ENCODE measurements at regions not wholly inside any gene's neighbourhood (a gene's known extent, or its start where the extent isn't known, plus 50 kb on each side); places are given as distances from the start of the nearest gene placed in this dataset.

GRCh38 chr7:51645702-51646298 lies 329.2 kb upstream of the COBL start:
- DNase-seq (ENCODE audit: low read depth, low spot score), result no peak
- ChIA-PET CTCF (no interaction called here), POLR2A (no interaction called here)
- TF ChIP-seq, protein P1, sequence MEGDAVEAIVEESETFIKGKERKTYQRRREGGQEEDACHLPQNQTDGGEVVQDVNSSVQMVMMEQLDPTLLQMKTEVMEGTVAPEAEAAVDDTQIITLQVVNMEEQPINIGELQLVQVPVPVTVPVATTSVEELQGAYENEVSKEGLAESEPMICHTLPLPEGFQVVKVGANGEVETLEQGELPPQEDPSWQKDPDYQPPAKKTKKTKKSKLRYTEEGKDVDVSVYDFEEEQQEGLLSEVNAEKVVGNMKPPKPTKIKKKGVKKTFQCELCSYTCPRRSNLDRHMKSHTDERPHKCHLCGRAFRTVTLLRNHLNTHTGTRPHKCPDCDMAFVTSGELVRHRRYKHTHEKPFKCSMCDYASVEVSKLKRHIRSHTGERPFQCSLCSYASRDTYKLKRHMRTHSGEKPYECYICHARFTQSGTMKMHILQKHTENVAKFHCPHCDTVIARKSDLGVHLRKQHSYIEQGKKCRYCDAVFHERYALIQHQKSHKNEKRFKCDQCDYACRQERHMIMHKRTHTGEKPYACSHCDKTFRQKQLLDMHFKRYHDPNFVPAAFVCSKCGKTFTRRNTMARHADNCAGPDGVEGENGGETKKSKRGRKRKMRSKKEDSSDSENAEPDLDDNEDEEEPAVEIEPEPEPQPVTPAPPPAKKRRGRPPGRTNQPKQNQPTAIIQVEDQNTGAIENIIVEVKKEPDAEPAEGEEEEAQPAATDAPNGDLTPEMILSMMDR (IDR thresholded peaks at IDR 0.05; ENCODE audit: insufficient read depth, low read length, missing control alignments), result no peak
- H3K4me3 ChIP-seq (ENCODE audit: low read depth, low read length), result no peak overlapping the region

GRCh38 chr7:51645255-51645654 lies 328.6 kb upstream of the COBL start:
- ChIA-PET POLR2A (no interaction called here), CTCF (no interaction called here)
- TF ChIP-seq, protein P1 (IDR thresholded peaks at IDR 0.05; ENCODE audit: insufficient read depth, low read length, missing control alignments), result no peak
- no peak overlapping the region for H3K4me3 ChIP-seq (ENCODE audit: low read depth, low read length)
- DNase-seq (ENCODE audit: low read depth, low spot score), result no peak

GRCh38 chr7:51644216-51644615 lies 327.6 kb upstream of the COBL start:
- TF ChIP-seq, protein P1 (IDR thresholded peaks at IDR 0.05; ENCODE audit: insufficient read depth, low read length, missing control alignments), result no peak
- CTCF ChIA-PET, result no interaction called here
- POLR2A ChIA-PET, result no interaction called here
- no peak overlapping the region for H3K4me3 ChIP-seq (ENCODE audit: low read depth, low read length)
- no peak for DNase-seq (ENCODE audit: low read depth, low spot score)

DNA sequence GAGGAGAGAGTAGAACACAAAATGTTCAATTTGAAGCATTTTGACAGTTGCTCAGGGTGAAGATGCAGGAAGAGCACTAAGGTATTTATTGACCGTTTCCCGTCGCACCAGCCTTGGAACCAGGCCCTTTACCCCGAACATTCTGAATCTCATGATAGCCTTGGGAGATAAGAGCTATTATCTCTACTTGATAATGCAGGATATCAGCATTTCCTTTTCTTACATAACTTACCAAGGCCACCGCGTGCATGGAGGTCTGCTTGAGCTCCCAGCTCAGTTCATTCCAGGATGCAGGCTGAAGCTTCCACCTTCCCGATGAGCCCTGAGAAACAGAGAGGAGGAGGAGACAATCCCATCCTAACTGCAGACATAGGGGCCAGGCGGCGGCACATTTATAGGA lies 324.2 kb upstream of the COBL start:
- no peak for DNase-seq (ENCODE audit: low read depth, low spot score)
- H3K4me3 ChIP-seq (ENCODE audit: low read depth, low read length), result no peak overlapping the region
- ChIA-PET CTCF (no interaction called here), POLR2A (no interaction called here)
- TF ChIP-seq, protein P1 (IDR thresholded peaks at IDR 0.05; ENCODE audit: insufficient read depth, low read length, missing control alignments), result no peak

DNA sequence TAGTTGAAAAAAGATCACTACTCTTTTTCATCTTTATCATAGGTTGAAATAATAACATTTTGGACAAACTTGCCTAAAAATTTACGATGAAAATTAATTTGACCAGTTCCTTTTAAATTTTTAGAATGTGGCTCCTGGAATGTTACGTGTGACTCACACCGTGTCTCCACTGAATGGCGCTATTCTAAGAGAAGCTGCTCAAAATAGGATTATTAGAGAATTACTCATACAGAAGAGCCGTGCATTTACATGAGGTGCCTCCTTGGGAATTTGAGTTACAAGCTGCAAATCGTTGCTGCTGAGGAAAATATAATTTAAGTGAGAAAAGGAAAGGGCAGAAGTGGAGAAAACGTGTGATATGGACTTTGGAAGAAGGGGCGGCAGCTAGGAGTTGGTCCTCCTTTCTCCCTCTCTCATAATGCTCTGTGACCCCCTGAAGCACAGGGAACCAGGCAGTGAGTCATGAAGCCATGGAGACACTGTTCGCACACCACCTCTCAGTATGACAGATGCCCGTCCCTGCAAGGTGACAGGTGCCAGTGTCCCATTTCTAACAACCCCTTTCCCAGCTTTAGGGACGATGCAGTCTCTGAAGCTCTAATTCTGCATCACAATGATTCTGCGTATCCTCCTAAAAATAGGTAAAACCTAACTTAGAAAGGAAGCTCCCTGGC lies 323.2 kb upstream of the COBL start:
- CTCF ChIA-PET, result no interaction called here
- POLR2A ChIA-PET, result no interaction called here
- no peak overlapping the region for H3K4me3 ChIP-seq (ENCODE audit: low read depth, low read length)
- no peak for DNase-seq (ENCODE audit: low read depth, low spot score)
- TF ChIP-seq, protein P1 (IDR thresholded peaks at IDR 0.05; ENCODE audit: insufficient read depth, low read length, missing control alignments), result no peak

- TF ChIP-seq, protein P1 (IDR thresholded peaks at IDR 0.05; ENCODE audit: insufficient read depth, low read length, missing control alignments), result no peak
- H3K4me3 ChIP-seq (ENCODE audit: low read depth, low read length), result no peak overlapping the region
- ChIA-PET POLR2A (no interaction called here), CTCF (no interaction called here)
- no peak for DNase-seq (ENCODE audit: low read depth, low spot score)
Observed at GRCh38 chr7:51636503-51636902, 319.9 kb upstream of the COBL start.
